KBM-7 (cell line): ENCODE measurements at regions not wholly inside any gene's neighbourhood (a gene's known extent, or its start where the extent isn't known, plus 50 kb on each side); places are given as distances from the start of the nearest gene placed in this dataset.
A peak's percentile ranks its signal among the peaks of the same experiment; 100 is the strongest.
"Not testable (repeated sequence)": the region's sequence is repeated elsewhere in the genome, so short reads cannot be mapped to it uniquely, and the experiment has no call there.

Experiments used
- DNase-seq: peaks from one replicate; pipeline ENCODE4 v3.0.0-alpha.2; 2015
- in situ Hi-C: fragments of 300-500 bp; cut with MboI; formaldehyde crosslinking; loops from 2 replicates; pipeline ENCODE4 v1.14.3; 2020; ENCODE audit warnings: low sequenced_read_pairs, low pct_unique_long_range_greater_than_20kb, mixed read lengths

GRCh38 chr13:79194272-79194671 lies 211.8 kb downstream of the RBM26 start:
- in situ Hi-C loops = no loop called here
- DNase-seq = peak; percentile 32

GRCh38 chr13:79191501-79191900 lies 214.6 kb downstream of the RBM26 start:
- in situ Hi-C loops = no loop called here
- no peak for DNase-seq

DNA sequence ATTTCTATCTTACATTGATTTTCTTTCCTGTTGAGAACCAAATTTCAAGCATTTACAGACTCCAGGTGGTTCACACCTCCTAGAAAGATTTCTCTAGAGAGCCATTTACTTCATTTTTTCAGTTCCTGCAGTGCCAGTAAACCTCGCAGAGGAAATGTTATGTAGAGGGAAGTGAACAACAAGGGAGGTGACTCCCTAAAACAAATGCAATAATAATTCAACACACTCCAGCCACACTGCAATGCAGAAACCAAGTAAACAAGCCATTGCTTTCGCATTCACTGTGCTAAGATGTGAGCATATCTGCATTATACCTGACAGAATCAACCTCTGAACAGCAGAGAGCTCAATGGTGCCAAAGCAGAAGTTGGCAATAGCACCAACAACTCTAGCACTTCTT lies 215.1 kb downstream of the RBM26 start:
- in situ Hi-C loops = no loop called here

DNA sequence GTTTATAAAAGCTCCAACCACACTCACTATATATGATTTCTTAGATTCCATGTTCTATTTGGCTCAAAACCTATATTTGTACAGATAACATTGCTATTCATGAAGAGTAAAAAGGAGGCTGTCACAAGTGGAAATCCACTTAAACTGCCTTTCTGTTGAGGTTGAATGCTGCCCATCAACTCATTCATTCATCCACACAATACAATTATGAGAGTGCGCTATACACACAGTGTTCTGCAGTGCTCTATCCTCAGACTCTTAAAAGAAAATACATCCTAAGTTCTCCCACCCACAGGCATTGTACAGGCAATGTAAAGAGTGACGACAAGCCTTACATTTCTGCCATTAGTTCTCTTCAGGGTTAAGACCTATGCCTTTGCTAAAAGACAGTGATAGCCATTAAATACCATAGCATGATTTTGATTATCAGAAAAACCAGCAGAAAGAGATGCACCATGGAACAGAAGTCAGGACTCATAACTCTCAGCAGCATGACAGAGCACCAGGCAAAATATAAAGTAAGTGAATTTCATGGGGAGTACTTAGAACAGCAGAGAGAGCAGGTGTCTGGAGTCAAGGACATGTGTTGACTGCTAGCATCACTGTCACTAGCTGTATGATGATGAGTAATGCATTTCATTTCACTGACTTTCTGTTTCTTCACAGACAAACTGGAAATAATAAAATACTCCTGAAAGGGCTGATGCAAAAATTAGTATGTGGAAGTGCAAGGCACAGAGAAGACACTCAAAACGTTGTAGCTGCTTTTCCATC lies 218.0 kb downstream of the RBM26 start:
- in situ Hi-C loops = no loop called here
- DNase-seq = no peak

More for the DNA sequence above, 215.1 kb downstream of the RBM26 start:
- DNase-seq = no peak

DNA sequence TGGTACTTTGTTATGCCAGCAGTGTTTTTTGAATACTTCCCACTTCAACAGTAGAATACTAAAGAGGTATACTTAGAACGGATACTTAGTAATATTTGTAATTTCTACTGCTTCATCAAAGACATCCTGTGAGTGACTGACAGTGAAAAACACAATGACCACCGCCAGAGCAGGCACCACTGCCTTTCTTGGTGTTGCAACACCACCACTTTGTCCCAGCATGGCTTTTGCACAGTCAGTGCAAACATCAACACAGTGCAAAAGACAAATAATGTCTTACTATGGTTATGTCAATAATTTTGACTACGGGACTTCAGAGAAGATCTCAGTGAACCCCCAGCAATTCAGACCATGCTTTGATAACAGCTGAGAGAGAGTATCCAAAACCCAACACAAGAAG lies 220.5 kb downstream of the RBM26 start:
- in situ Hi-C loops = no loop called here

GRCh38 chr13:79183231-79183630 lies 222.8 kb downstream of the RBM26 start:
- DNase-seq = no peak
- in situ Hi-C loops = no loop called here

More for the DNA sequence above, 220.5 kb downstream of the RBM26 start:
- DNase-seq = no peak

- in situ Hi-C loops, DNase-seq: not testable (repeated sequence)
These were observed 232.4 kb downstream of the RBM26 start for GRCh38 chr13:79173691-79174090.

- in situ Hi-C loops = not testable (repeated sequence)
These were observed 233.1 kb downstream of the RBM26 start for GRCh38 chr13:79172924-79173323.

DNA sequence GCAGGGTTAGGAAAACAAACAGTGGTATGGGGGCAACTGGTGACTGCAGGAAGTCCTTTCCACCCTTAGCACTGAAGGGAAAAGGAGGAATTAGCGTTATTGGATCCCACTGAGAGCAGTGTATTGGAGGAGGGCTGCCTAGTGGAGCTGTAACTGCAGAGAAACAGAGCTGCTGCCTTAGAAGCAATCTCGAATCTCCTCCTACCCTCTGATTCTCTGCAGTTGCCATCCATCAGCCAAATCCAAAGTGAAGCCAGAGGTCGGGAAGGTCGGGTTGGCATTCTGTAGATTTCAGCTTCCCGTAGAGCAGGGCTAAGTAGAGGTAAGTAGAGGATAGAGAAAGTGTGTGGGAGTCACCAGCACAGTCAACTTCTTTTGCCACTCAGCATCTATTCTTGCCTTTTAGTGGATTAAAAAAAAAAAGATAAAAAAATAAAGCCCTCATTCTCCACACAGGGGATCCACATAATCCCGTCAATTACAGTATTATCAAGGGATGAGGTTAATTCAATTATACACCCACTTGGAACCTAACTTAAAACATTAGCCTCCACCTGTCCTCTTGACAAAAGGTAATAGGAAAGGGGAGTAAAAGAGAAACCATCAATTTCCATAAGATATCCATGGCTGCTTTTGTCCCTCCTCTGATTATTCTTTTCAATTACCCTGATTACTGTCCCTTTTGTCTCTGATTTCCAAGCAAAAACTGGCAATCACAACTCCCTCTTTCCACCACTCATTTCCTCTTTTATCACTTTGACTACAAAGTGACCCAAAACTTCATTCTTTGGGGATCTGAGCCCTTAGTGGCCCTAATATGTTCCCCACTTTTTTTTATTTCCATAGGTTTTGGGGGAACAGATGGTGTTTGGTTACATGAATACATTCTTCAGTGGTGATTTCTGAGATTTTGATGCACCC lies 234.7 kb downstream of the RBM26 start:
- in situ Hi-C loops = no loop called here
- no peak for DNase-seq

More at GRCh38 chr13:79172924-79173323, 233.1 kb downstream of the RBM26 start:
- DNase-seq = not testable (repeated sequence)

DNA sequence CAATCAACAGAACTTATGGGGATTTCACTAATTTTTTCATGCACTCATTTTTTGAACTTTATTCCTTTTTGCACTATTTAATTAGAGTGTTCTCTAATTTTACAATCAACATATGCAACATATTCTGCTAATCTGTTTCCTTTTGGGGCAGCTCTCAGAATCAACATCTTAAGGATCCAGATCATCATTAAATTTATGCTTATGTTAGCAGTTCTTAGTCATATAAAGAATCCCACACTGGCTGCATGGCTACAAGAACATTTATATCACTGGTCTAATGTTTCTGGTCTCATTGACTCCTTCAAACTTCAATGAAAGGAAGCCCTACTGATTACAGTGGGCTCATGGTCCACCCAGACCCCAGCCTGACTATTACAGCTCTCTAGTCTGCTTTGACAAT lies 245.2 kb downstream of the RBM26 start:
- in situ Hi-C loops = no loop called here
- no peak for DNase-seq

DNA sequence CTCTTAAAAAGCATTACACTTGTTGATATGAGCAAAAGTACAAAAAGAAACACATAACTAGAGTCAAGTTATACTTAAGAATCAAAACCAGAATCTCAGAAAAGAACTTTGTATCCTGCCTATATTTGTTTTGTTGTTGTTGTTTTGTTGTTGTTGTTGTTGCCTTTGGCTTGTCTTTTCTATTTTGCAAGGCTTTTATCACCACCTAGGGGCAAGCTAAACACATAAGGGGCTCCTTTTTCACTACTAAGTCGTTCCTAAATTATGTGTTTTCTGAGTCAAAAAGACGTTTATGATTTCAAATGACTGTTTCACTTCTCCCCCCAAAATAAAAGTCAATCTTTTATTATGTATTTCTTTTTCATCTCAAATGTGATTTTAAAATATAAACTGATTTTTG lies 250.2 kb downstream of the RBM26 start:
- DNase-seq = no peak
- in situ Hi-C loops = no loop called here

DNA sequence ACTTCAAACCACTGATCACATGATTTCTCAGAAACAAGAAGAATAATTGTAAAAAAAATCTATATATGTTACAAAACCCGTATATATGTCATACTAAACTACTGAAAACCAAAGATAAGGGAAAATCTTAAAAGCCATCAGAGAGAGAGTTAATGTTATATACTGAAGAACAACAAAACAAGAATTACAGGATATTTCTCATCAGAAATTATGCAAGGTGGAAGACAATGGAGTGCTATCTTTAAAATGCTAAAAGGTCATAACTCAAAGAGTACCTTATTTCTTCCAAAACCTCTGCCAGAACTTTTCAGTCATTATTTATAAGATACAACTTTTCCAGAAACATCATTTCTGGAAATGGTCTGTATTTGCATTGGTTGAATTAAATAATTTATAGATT lies 256.8 kb downstream of the RBM26 start:
- DNase-seq = no peak
- in situ Hi-C loops = no loop called here

DNA sequence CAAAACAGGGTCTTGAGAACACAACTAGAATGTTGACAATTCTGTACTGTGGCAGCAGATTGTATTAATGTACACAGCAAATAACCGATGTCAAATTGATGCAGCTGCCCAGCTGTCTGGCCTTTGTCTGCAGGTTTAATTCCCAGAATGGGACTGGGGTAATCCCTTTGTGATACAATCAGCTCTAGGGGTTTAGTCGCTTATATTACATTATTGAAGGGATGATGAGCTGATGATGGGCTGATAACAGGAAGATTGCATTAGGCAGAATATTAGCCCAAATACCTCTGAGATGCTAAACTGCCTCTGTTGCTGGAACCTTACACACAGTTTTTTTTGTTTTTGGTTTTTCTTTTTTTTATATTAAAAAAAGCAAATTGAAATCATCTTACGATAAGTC lies 265.0 kb downstream of the RBM26 start:
- in situ Hi-C loops = no loop called here
- no peak for DNase-seq

- in situ Hi-C loops = no loop called here
- DNase-seq = peak; percentile 67
These were observed 277.9 kb downstream of the RBM26 start for GRCh38 chr13:79128158-79128557.

GRCh38 chr13:79126706-79127105 lies 279.3 kb downstream of the RBM26 start:
- in situ Hi-C loops = no loop called here
- peak; percentile 1 for DNase-seq

DNA sequence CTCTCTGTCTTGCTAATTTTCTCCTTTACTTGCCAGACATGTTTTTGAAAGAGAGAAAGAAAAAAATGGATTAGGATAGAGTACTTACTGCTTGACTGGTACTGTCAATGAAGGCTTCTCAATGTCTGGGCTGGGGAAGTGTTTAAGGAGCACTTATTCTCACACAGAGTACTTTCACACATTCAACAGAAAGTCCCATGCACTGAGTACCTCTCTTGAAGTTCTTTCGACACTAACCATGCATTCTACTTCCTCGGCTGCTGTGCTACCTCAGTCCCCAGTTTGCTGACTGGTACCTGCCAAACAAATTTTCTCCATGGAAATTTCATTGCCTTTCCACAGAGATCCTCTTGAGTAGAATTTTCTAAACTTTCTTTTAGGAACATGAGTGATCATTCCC lies 281.9 kb downstream of the RBM26 start:
- DNase-seq = no peak
- in situ Hi-C loops = no loop called here

- DNase-seq = no peak
- in situ Hi-C loops = no loop called here
These were observed 284.8 kb downstream of the RBM26 start for GRCh38 chr13:79121286-79121685.

GRCh38 chr13:79119578-79120107 lies 286.4 kb downstream of the RBM26 start:
- in situ Hi-C loops = no loop called here
- DNase-seq = no peak

DNA sequence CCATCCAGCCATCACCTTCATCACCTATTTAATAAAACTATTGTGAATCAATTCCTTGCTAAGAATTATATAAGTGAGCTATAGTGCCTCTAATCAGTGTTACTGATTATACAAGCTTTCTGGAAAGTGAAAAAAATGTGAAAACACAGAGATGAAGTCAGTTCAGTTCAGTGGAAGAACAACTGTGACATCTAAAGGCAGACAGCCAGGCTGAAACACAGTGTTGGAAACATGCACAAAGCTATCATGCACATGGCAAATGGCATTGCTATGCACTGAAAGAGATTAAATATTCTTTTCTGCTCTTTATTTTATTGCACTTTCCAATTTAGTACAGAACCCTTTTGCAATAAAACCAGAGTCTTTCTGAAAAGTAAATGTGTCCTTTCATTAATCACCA lies 294.0 kb downstream of the RBM26 start:
- no peak for DNase-seq
- in situ Hi-C loops = no loop called here
